ENCODE measurements at regions not wholly inside any gene's neighbourhood (a gene's known extent, or its start where the extent isn't known, plus 50 kb on each side); places are given as distances from the start of the nearest gene placed in this dataset.

- H4K8ac ChIP-seq (ENCODE audit: low read depth, low read length), result no peak overlapping the region
- no peak overlapping the region for H3K27ac ChIP-seq (ENCODE audit: low read depth, low read length)
- no peak for DNase-seq
- H3K4me1 ChIP-seq (ENCODE audit: control insufficient read depth in 1 of 2, insufficient read depth in 2 of 2, low read length in 2 of 2), result no peaks in the 10 kb centered on the region
- H3K27me3 ChIP-seq (ENCODE audit: insufficient read depth, low read length), result no peaks in the 10 kb centered on the region
- no peak overlapping the region for H3K9ac ChIP-seq (ENCODE audit: low read length)
- no peaks in the 10 kb centered on the region for H3K79me2 ChIP-seq (ENCODE audit: control insufficient read depth, insufficient read depth, low read length, poor library complexity)
- H4K91ac ChIP-seq (ENCODE audit: low read depth, low read length), result no peak overlapping the region
- H2BK12ac ChIP-seq (ENCODE audit: low read length), result no peak overlapping the region
- no peak overlapping the region for H3K4ac ChIP-seq (ENCODE audit: low read depth, low read length)
- no peak overlapping the region for H3K18ac ChIP-seq (ENCODE audit: low read length)
- H3K9me3 ChIP-seq (ENCODE audit: insufficient read depth, low read depth, low read length), result peaks cover 6% of the 10 kb centered on the region
- H2BK120ac ChIP-seq (ENCODE audit: insufficient read depth, low read length, poor library complexity), result no peak overlapping the region
- no peak overlapping the region for H2AFZ ChIP-seq (ENCODE audit: insufficient read depth, low read length, poor library complexity)
- no peaks in the 10 kb centered on the region for H3K79me1 ChIP-seq (ENCODE audit: low read length)
- H3K23ac ChIP-seq (ENCODE audit: low read length), result no peak overlapping the region
- H2AK5ac ChIP-seq (ENCODE audit: low read length), result no peak overlapping the region
- H3K36me3 ChIP-seq (ENCODE audit: control insufficient read depth in 1 of 2, insufficient read depth in 2 of 2, low read length in 2 of 2), result no peaks in the 10 kb centered on the region
- no peak overlapping the region for H4K12ac ChIP-seq (ENCODE audit: low read depth, low read length)
- H3K14ac ChIP-seq (ENCODE audit: low read length), result no peak overlapping the region
- H2BK5ac ChIP-seq (ENCODE audit: low read depth, low read length, poor library complexity), result no peak overlapping the region
- no peak overlapping the region for H3K4me3 ChIP-seq (ENCODE audit: low read depth, low read length)
- no CpG with 5 or more reads among the region's 2 CpGs for WGBS (ENCODE audit: extremely low coverage, insufficient coverage, insufficient read length)
- no peak overlapping the region for H3K4me2 ChIP-seq (ENCODE audit: low read length)
These were observed 169.4 kb downstream of the TMEM200A start for GRCh38 chr6:130535242-130535641.

GRCh38 chr6:130537447-130537846 is 171.6 kb downstream of the TMEM200A start:
- no peak overlapping the region for H3K27ac ChIP-seq (ENCODE audit: low read depth, low read length)
- H4K91ac ChIP-seq (ENCODE audit: low read depth, low read length), result no peak overlapping the region
- no peak overlapping the region for H2AK5ac ChIP-seq (ENCODE audit: low read length)
- H3K14ac ChIP-seq (ENCODE audit: low read length), result no peak overlapping the region
- H2BK12ac ChIP-seq (ENCODE audit: low read length), result no peak overlapping the region
- H3K27me3 ChIP-seq (ENCODE audit: insufficient read depth, low read length), result no peaks in the 10 kb centered on the region
- WGBS (ENCODE audit: extremely low coverage, insufficient coverage, insufficient read length), result no CpG with 5 or more reads among the region's 1 CpG
- H2BK120ac ChIP-seq (ENCODE audit: insufficient read depth, low read length, poor library complexity), result no peak overlapping the region
- no peak overlapping the region for H3K18ac ChIP-seq (ENCODE audit: low read length)
- no peak overlapping the region for H3K4me3 ChIP-seq (ENCODE audit: low read depth, low read length)
- peaks cover 6% of the 10 kb centered on the region for H3K9me3 ChIP-seq (ENCODE audit: insufficient read depth, low read depth, low read length)
- no peak overlapping the region for H3K9ac ChIP-seq (ENCODE audit: low read length)
- no peaks in the 10 kb centered on the region for H3K4me1 ChIP-seq (ENCODE audit: control insufficient read depth in 1 of 2, insufficient read depth in 2 of 2, low read length in 2 of 2)
- H3K36me3 ChIP-seq (ENCODE audit: control insufficient read depth in 1 of 2, insufficient read depth in 2 of 2, low read length in 2 of 2), result no peaks in the 10 kb centered on the region
- H3K4ac ChIP-seq (ENCODE audit: low read depth, low read length), result no peak overlapping the region
- no peak overlapping the region for H3K4me2 ChIP-seq (ENCODE audit: low read length)
- no peaks in the 10 kb centered on the region for H3K79me2 ChIP-seq (ENCODE audit: control insufficient read depth, insufficient read depth, low read length, poor library complexity)
- H4K12ac ChIP-seq (ENCODE audit: low read depth, low read length), result no peak overlapping the region
- H2AFZ ChIP-seq (ENCODE audit: insufficient read depth, low read length, poor library complexity), result no peak overlapping the region
- no peaks in the 10 kb centered on the region for H3K79me1 ChIP-seq (ENCODE audit: low read length)
- H2BK5ac ChIP-seq (ENCODE audit: low read depth, low read length, poor library complexity), result no peak overlapping the region
- H3K23ac ChIP-seq (ENCODE audit: low read length), result no peak overlapping the region
- H4K8ac ChIP-seq (ENCODE audit: low read depth, low read length), result no peak overlapping the region
- no peak for DNase-seq

- H3K27ac ChIP-seq (ENCODE audit: low read depth, low read length), result no peak overlapping the region
- no peak overlapping the region for H2BK5ac ChIP-seq (ENCODE audit: low read depth, low read length, poor library complexity)
- DNase-seq, result no peak
- H2BK12ac ChIP-seq (ENCODE audit: low read length), result no peak overlapping the region
- no peaks in the 10 kb centered on the region for H3K36me3 ChIP-seq (ENCODE audit: control insufficient read depth in 1 of 2, insufficient read depth in 2 of 2, low read length in 2 of 2)
- no peak overlapping the region for H4K8ac ChIP-seq (ENCODE audit: low read depth, low read length)
- H4K12ac ChIP-seq (ENCODE audit: low read depth, low read length), result no peak overlapping the region
- H3K27me3 ChIP-seq (ENCODE audit: insufficient read depth, low read length), result no peaks in the 10 kb centered on the region
- H3K9me3 ChIP-seq (ENCODE audit: insufficient read depth, low read depth, low read length), result no peaks in the 10 kb centered on the region
- H3K23ac ChIP-seq (ENCODE audit: low read length), result no peak overlapping the region
- WGBS (ENCODE audit: extremely low coverage, insufficient coverage, insufficient read length), result no CpG with 5 or more reads among the region's 3 CpGs
- H3K4ac ChIP-seq (ENCODE audit: low read depth, low read length), result no peak overlapping the region
- no peak overlapping the region for H3K18ac ChIP-seq (ENCODE audit: low read length)
- H3K4me3 ChIP-seq (ENCODE audit: low read depth, low read length), result no peak overlapping the region
- H3K79me1 ChIP-seq (ENCODE audit: low read length), result no peaks in the 10 kb centered on the region
- H2BK120ac ChIP-seq (ENCODE audit: insufficient read depth, low read length, poor library complexity), result no peak overlapping the region
- no peak overlapping the region for H4K91ac ChIP-seq (ENCODE audit: low read depth, low read length)
- H3K9ac ChIP-seq (ENCODE audit: low read length), result no peak overlapping the region
- no peaks in the 10 kb centered on the region for H3K4me1 ChIP-seq (ENCODE audit: control insufficient read depth in 1 of 2, insufficient read depth in 2 of 2, low read length in 2 of 2)
- H2AK5ac ChIP-seq (ENCODE audit: low read length), result no peak overlapping the region
- no peaks in the 10 kb centered on the region for H3K79me2 ChIP-seq (ENCODE audit: control insufficient read depth, insufficient read depth, low read length, poor library complexity)
- H2AFZ ChIP-seq (ENCODE audit: insufficient read depth, low read length, poor library complexity), result no peak overlapping the region
- no peak overlapping the region for H3K4me2 ChIP-seq (ENCODE audit: low read length)
- no peak overlapping the region for H3K14ac ChIP-seq (ENCODE audit: low read length)
These were observed 181.9 kb downstream of the TMEM200A start for GRCh38 chr6:130547723-130548122.

GRCh38 chr6:130557481-130558112 is 191.8 kb downstream of the TMEM200A start:
- Histone ChIP-seq H2BK120ac (ENCODE audit: insufficient read depth, low read length, poor library complexity) (no peak overlapping the region), H3K36me3 (ENCODE audit: control insufficient read depth in 1 of 2, insufficient read depth in 2 of 2, low read length in 2 of 2) (no peaks in the 10 kb centered on the region), H3K18ac (ENCODE audit: low read length) (no peak overlapping the region), H3K79me1 (ENCODE audit: low read length) (no peaks in the 10 kb centered on the region), H3K4ac (ENCODE audit: low read depth, low read length) (no peak overlapping the region), H2BK12ac (ENCODE audit: low read length) (no peak overlapping the region), H3K79me2 (ENCODE audit: control insufficient read depth, insufficient read depth, low read length, poor library complexity) (no peaks in the 10 kb centered on the region), H3K27ac (ENCODE audit: low read depth, low read length) (no peak overlapping the region), H2BK5ac (ENCODE audit: low read depth, low read length, poor library complexity) (no peak overlapping the region), H4K91ac (ENCODE audit: low read depth, low read length) (no peak overlapping the region), H3K23ac (ENCODE audit: low read length) (no peak overlapping the region), H3K9ac (ENCODE audit: low read length) (no peak overlapping the region), H3K4me3 (ENCODE audit: low read depth, low read length) (no peak overlapping the region), H3K4me2 (ENCODE audit: low read length) (no peak overlapping the region), H4K8ac (ENCODE audit: low read depth, low read length) (no peak overlapping the region), H3K9me3 (ENCODE audit: insufficient read depth, low read depth, low read length) (no peaks in the 10 kb centered on the region), H4K12ac (ENCODE audit: low read depth, low read length) (no peak overlapping the region), H2AFZ (ENCODE audit: insufficient read depth, low read length, poor library complexity) (no peak overlapping the region), H2AK5ac (ENCODE audit: low read length) (no peak overlapping the region), H3K14ac (ENCODE audit: low read length) (no peak overlapping the region), H3K4me1 (ENCODE audit: control insufficient read depth in 1 of 2, insufficient read depth in 2 of 2, low read length in 2 of 2) (no peaks in the 10 kb centered on the region), H3K27me3 (ENCODE audit: insufficient read depth, low read length) (no peaks in the 10 kb centered on the region)
- DNase-seq, result no peak
- no CpG with 5 or more reads among the region's 3 CpGs for WGBS (ENCODE audit: extremely low coverage, insufficient coverage, insufficient read length)

Data from trophoblast cell (in vitro differentiated cells and primary cell).